IPS DF 4.7 (cell line): ENCODE measurements at regions not wholly inside any gene's neighbourhood (a gene's known extent, or its start where the extent isn't known, plus 50 kb on each side); places are given as distances from the start of the nearest gene placed in this dataset.

ENCODE experiments used
- DNase-seq: peaks from one replicate; pipeline ENCODE4 v3.0.0-alpha.2; 2013; ENCODE audit warnings: low spot score; ENCODE audit errors: extremely low read depth

- DNase-seq: no peak
These were observed 1034.4 kb downstream of the NAALADL2 start for GRCh38 chr3:175893566-175893965.

- no peak for DNase-seq
These were observed 1030.9 kb downstream of the NAALADL2 start for GRCh38 chr3:175890066-175890465.

- DNase-seq: no peak
These were observed 1026.2 kb downstream of the NAALADL2 start for GRCh38 chr3:175885231-175885766.

GRCh38 chr3:175879417-175879816 is 1020.3 kb downstream of the NAALADL2 start:
- DNase-seq: no peak

GRCh38 chr3:175869404-175869803 is 1010.3 kb downstream of the NAALADL2 start:
- DNase-seq: no peak

- no peak for DNase-seq
These were observed 1009.5 kb downstream of the NAALADL2 start for GRCh38 chr3:175868626-175869025.

- DNase-seq: no peak
These were observed 1006.6 kb downstream of the NAALADL2 start for GRCh38 chr3:175865724-175866123.

GRCh38 chr3:175861916-175862315 is 1002.8 kb downstream of the NAALADL2 start:
- DNase-seq: no peak
